DOHH2 (cell line): ENCODE measurements at regions not wholly inside any gene's neighbourhood (a gene's known extent, or its start where the extent isn't known, plus 50 kb on each side); places are given as distances from the start of the nearest gene placed in this dataset.

Experiments
- H3F3A ChIP-seq: fragments of 200-600 bp; sonication (generic), shearing (Covaris generic); 2 replicates; pipeline ENCODE4 v1.6.0; 2016; ENCODE audit warnings: antibody characterized with exemption, mild to moderate bottlenecking; ENCODE audit not compliant: control insufficient read depth, insufficient read depth
- H3K27ac ChIP-seq: fragments of 200-600 bp; sonication (generic); 2 replicates; pipeline ENCODE4 v1.5.1; 2014; ENCODE audit warnings: low read depth, mild to moderate bottlenecking, low read length, moderate library complexity
- H3K27me3 ChIP-seq: fragments of 200-600 bp; sonication (generic); 2 replicates; pipeline ENCODE4 v1.6.1; 2014; ENCODE audit warnings: mild to moderate bottlenecking, low read length, mixed read lengths; ENCODE audit not compliant: control insufficient read depth
- H3K36me3 ChIP-seq: fragments of 200-600 bp; sonication (generic); 2 replicates; pipeline ENCODE4 v1.6.1; 2014; ENCODE audit warnings: mild to moderate bottlenecking, low read length, moderate library complexity, mixed read lengths; ENCODE audit not compliant: control insufficient read depth
- H3K4me1 ChIP-seq: fragments of 200-600 bp; sonication (generic); 2 replicates; pipeline ENCODE4 v1.6.1; 2014; ENCODE audit warnings: mild to moderate bottlenecking, low read length, mixed read lengths; ENCODE audit not compliant: control insufficient read depth
- H3K4me2 ChIP-seq: fragments of 200-600 bp; sonication (generic); 2 replicates; pipeline ENCODE4 v1.6.0; 2014; ENCODE audit warnings: mild to moderate bottlenecking, low read length, moderate library complexity
- H3K4me3 ChIP-seq: fragments of 200-600 bp; sonication (generic); 2 replicates; pipeline ENCODE4 v1.5.1; 2014; ENCODE audit warnings: mild to moderate bottlenecking, low read length, mixed read lengths
- H3K79me2 ChIP-seq: fragments of 200-600 bp; sonication (generic); 2 replicates; pipeline ENCODE4 v1.6.1; 2014; ENCODE audit warnings: mild to moderate bottlenecking, low read length, mixed read lengths; ENCODE audit not compliant: control insufficient read depth
- H3K9me2 ChIP-seq: fragments of 200-600 bp; sonication (generic); replicated peaks from 2 replicates; pipeline ENCODE4 v1.6.1; 2014; ENCODE audit warnings: mild to moderate bottlenecking, low read length, mixed read lengths; ENCODE audit not compliant: control insufficient read depth
- H3K9me3 ChIP-seq: fragments of 200-600 bp; sonication (generic); 2 replicates; pipeline ENCODE4 v1.6.1; 2014; ENCODE audit warnings: antibody characterized with exemption, low read length, mixed read lengths; ENCODE audit not compliant: control insufficient read depth, insufficient read depth
- H4K20me1 ChIP-seq: fragments of 200-600 bp; sonication (generic); 2 replicates; pipeline ENCODE4 v1.6.0; 2014; ENCODE audit warnings: low read depth, mild to moderate bottlenecking, antibody characterized with exemption, low read length, moderate library complexity; ENCODE audit not compliant: control insufficient read depth, insufficient read depth
- EZH2phosphoT487 ChIP-seq: fragments of 200-600 bp; sonication (generic); IDR thresholded peaks from 2 replicates; pipeline ENCODE4 v1.6.1; 2017; ENCODE audit warnings: borderline replicate concordance, mild to moderate bottlenecking, antibody characterized with exemption, low read length, moderate library complexity, mixed read lengths
- TF ChIP-seq, protein P1 (sequence below): fragments of 200-600 bp; sonication (generic); IDR thresholded peaks from one replicate; pipeline ENCODE4 v1.5.1; 2014; ENCODE audit warnings: antibody characterized with exemption, mild to moderate bottlenecking, low read depth, low read length; ENCODE audit not compliant: poor library complexity, severe bottlenecking

DNA sequence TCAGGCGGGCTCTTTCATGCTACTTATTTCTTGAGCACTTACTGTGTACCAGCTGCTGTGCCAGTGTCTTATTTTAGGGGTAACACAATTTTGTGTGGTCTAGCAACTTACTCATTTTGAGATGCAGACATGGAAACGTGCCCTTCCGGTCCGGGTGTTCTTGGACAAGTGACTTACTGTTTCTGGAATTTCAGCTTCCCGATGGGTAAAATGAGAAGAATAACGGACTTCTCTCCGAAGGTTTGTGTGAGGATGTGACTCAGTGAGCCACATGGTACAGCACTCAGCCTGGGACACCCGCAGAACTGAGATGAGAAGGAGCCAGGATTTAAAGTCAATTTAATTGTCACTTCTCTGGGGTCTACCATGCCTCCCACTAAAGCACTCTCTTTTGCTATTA is 114.5 kb upstream of the SYT13 start:
- Histone ChIP-seq H3F3A (no peaks in the 10 kb centered on the region), H3K4me3 (no peak overlapping the region), H3K79me2 (no peaks in the 10 kb centered on the region), H3K4me2 (no peak overlapping the region), H3K36me3 (no peaks in the 10 kb centered on the region), H3K9me2 (no peaks in the 10 kb centered on the region), H3K9me3 (no peaks in the 10 kb centered on the region), H3K27me3 (no peaks in the 10 kb centered on the region), H3K4me1 (no peaks in the 10 kb centered on the region), H3K27ac (no peak overlapping the region), H4K20me1 (no peaks in the 10 kb centered on the region)
- TF ChIP-seq, protein P1, sequence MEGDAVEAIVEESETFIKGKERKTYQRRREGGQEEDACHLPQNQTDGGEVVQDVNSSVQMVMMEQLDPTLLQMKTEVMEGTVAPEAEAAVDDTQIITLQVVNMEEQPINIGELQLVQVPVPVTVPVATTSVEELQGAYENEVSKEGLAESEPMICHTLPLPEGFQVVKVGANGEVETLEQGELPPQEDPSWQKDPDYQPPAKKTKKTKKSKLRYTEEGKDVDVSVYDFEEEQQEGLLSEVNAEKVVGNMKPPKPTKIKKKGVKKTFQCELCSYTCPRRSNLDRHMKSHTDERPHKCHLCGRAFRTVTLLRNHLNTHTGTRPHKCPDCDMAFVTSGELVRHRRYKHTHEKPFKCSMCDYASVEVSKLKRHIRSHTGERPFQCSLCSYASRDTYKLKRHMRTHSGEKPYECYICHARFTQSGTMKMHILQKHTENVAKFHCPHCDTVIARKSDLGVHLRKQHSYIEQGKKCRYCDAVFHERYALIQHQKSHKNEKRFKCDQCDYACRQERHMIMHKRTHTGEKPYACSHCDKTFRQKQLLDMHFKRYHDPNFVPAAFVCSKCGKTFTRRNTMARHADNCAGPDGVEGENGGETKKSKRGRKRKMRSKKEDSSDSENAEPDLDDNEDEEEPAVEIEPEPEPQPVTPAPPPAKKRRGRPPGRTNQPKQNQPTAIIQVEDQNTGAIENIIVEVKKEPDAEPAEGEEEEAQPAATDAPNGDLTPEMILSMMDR: no peak

GRCh38 chr11:45399166-45399565 is 113.0 kb upstream of the SYT13 start:
- Histone ChIP-seq H3K9me3 (no peaks in the 10 kb centered on the region), H3K4me2 (no peak overlapping the region)

GRCh38 chr11:45398325-45398724 is 112.2 kb upstream of the SYT13 start:
- H3K27me3 ChIP-seq: no peaks in the 10 kb centered on the region
- H3K9me2 ChIP-seq: no peaks in the 10 kb centered on the region
- H3K4me2 ChIP-seq: no peak overlapping the region
- H3K9me3 ChIP-seq: no peaks in the 10 kb centered on the region
- H4K20me1 ChIP-seq: no peaks in the 10 kb centered on the region
- no peak overlapping the region for H3K4me3 ChIP-seq
- no peaks in the 10 kb centered on the region for H3F3A ChIP-seq
- no peaks in the 10 kb centered on the region for H3K79me2 ChIP-seq
- H3K4me1 ChIP-seq: no peaks in the 10 kb centered on the region
- no peak for TF ChIP-seq EZH2phosphoT487
- TF ChIP-seq, protein P1: no peak
- no peaks in the 10 kb centered on the region for H3K36me3 ChIP-seq
- no peak overlapping the region for H3K27ac ChIP-seq

More at GRCh38 chr11:45399166-45399565, 113.0 kb upstream of the SYT13 start:
- Histone ChIP-seq H3K4me1 (no peaks in the 10 kb centered on the region), H3K9me2 (no peaks in the 10 kb centered on the region), H3K79me2 (no peaks in the 10 kb centered on the region), H4K20me1 (no peaks in the 10 kb centered on the region), H3K27me3 (no peaks in the 10 kb centered on the region), H3K27ac (no peak overlapping the region), H3K4me3 (no peak overlapping the region), H3F3A (no peaks in the 10 kb centered on the region), H3K36me3 (no peaks in the 10 kb centered on the region)
- TF ChIP-seq EZH2phosphoT487: no peak
- TF ChIP-seq, protein P1: no peak

DNA sequence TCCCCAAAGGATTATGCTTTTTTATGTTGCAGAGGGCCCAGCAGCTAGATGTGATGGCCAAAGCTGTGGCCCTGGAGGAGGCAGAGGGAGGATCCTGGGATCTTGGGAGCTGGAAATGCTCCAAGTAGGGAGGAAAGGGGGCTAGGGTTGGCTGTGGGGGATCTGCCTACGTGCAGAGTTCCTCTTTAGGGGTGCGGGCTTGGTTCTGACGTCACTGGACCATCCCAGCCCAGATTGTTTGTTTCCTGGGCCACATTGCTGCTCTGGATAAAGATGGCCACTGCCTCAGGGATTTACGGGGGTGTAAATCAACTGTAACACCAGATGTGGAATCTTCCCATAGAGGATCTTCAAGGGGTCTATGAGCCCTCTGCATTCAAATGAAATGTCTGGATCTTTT is 110.3 kb upstream of the SYT13 start:
- Histone ChIP-seq H3K9me2 (no peaks in the 10 kb centered on the region), H3K27ac (no peak overlapping the region), H3K4me2 (no peak overlapping the region), H3K79me2 (no peaks in the 10 kb centered on the region), H4K20me1 (no peaks in the 10 kb centered on the region), H3F3A (no peaks in the 10 kb centered on the region), H3K4me1 (no peaks in the 10 kb centered on the region), H3K4me3 (no peak overlapping the region), H3K9me3 (no peaks in the 10 kb centered on the region), H3K36me3 (no peaks in the 10 kb centered on the region), H3K27me3 (no peaks in the 10 kb centered on the region)
- TF ChIP-seq, protein P1: no peak
